ENCODE measurements at regions not wholly inside any gene's neighbourhood (a gene's known extent, or its start where the extent isn't known, plus 50 kb on each side); places are given as distances from the start of the nearest gene placed in this dataset.

GRCh38 chr12:85352016-85352415, 72.0 kb downstream of the ALX1 start:
- no peak for DNase-seq (ENCODE audit: low spot score)

GRCh38 chr12:85356596-85357385, 76.8 kb downstream of the ALX1 start:
- DNase-seq (ENCODE audit: low spot score), result no peak

DNA sequence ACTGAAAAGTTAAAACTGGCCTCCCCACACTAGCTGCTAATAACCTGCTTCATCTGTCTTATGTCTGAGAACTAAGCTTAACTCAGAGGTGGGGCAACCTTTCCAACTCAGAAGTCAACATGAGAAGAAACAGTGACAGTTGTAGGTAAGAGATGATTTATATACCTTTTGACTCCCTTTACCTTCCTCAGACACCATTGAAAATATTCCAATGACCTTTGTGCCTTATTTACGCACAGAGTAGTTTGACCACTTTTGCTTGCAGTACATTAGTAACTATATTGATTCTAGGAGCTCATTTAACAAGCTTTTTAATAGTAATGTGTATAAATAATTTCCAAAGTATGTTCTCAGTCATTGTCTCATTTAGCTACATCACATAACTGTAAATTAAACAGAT, 77.6 kb downstream of the ALX1 start:
- DNase-seq (ENCODE audit: low spot score), result no peak

DNA sequence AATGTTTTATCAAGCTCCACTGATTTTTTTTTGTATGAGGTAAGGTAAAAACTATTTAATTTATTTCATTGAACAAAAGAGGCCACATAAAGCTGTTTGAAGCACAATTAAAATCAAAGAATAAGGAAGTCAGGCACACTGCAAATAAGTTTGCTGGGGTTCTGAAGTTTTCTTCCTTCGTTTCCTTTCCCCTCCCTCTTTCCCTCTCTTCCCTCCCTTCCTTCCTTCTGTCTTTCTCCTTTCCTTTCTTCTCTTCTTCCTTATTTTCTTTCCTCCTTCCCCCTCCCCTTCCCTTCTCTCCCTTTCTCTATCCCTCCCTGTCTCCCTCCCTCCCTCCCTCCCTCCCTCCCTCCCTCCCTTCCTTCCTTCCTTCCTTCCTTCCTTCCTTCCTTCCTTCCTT, 78.7 kb downstream of the ALX1 start:
- no peak for DNase-seq (ENCODE audit: low spot score)

DNA sequence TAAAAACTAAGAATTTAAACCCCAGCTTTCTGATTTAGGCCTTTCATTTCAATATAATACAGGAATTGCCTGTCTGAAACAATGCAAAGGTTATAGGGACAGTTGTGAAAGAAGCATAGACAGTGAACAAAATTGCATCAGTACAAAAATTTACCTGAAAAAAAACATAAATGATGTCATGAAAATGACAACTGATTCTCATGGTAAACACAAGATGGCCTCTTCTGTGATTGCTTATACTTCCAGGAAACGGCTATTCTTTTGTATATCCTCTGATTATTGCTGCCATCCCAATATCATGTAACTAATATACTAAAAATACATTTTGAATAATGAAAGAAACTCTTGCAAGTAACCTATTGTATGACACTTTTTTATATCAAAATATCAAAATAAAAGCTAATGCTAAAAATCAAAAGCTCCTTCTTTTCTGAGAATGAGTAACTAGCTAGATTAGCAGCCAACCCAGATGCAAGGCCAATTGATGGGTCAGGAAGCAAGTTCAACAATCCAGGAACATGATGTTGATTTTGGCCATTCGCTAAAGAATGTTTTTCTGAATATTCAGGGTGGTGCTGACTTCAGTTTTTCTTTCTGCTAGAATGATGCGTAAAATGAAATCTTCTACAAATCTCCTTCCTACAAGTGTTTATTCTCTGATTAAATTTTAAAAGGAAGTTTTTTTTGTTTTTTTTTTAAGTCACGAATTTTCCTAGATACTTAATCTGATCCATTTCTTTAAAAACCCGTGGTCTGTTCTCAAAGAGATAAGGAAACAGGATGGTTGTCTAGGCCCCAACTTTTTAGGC, 83.6 kb downstream of the ALX1 start:
- no peak for DNase-seq (ENCODE audit: low spot score)

- DNase-seq (ENCODE audit: low spot score), result no peak
Observed at GRCh38 chr12:85367936-85368335, 87.9 kb downstream of the ALX1 start.

GRCh38 chr12:85369365-85370154, 89.5 kb downstream of the ALX1 start:
- DNase-seq (ENCODE audit: low spot score), result no peak

GRCh38 chr12:85373045-85373444, 93.0 kb downstream of the ALX1 start:
- no peak for DNase-seq (ENCODE audit: low spot score)

DNA sequence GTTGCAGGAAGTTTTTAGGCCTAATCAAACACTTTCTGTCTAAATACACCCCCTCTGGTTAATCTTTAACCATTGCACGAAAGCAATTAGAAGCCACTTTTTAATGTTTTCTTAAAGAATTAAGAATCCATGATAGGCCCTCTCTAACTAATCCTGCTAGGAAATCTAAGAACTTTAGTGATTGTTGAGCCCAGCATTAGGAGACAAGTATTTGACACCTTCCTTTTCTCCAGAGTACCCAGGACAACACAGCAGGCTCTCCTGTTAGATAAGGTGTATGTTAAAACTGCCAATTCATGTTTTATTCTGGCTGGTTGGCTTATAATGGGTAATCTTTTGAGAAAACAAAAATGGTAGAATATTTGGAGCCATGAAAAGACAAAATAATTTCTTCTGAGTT, 95.0 kb downstream of the ALX1 start:
- no peak for DNase-seq (ENCODE audit: low spot score)

DNA sequence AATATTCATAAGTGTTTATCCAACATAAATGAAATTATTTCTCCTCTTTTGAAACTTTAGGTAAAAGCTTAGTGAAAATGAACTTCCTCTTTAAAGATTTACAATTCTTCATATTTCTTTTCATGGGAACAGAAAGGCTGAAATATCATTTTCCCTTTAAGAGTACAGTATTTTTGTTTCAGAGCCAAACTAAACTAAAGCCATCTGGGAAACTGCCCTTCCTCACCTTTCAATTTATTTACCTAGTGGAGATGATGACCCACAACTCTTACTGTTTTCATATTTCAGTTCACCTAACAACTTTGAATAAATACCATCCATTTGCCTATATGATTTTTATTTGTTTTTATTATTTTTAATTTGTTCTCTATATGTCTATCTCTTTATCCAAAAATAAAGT, 105.4 kb downstream of the ALX1 start:
- DNase-seq (ENCODE audit: low spot score), result no peak

DNA sequence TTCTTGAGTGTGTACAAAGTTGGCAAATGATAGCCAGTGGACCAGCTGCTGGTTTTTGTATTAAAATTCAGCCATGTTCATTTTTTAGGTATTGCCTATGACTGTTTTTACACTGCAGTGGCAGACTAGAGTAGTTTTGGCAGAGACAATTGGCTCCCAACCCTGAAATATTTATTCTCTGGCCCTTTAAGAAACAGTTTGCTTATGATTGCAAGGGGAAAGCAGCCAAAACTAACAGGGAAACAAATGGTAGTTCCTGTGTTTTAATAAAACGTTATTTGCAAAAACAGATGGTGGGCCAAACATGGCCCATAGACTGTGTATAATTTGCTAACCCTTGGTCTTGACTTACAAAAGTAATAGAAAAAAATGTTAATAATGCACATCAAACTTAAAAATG, 110.2 kb downstream of the ALX1 start:
- DNase-seq (ENCODE audit: low spot score), result no peak

- DNase-seq (ENCODE audit: low spot score), result no peak
Observed at GRCh38 chr12:85392508-85392907, 112.5 kb downstream of the ALX1 start.

DNA sequence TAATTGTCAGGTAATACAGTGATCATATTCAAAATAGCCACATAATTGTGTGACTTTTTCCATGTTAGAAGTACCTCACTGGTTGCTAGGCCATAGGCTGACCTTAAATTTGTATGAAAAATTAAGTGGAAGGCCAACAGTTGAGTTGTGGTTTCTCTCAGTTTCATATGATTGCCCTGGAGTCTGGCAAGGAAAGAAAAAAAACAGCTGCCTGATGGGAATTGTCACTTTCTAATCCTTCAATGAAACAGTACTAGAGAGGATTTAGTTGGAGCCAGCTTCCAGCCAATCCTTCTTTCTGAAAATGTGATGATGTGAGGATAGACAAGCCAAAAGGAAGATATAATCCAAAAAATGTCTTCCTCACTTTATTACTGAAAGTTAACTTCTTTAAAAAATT, 113.6 kb downstream of the ALX1 start:
- DNase-seq (ENCODE audit: low spot score), result no peak

GRCh38 chr12:85394065-85394464, 114.0 kb downstream of the ALX1 start:
- DNase-seq (ENCODE audit: low spot score), result no peak

DNA sequence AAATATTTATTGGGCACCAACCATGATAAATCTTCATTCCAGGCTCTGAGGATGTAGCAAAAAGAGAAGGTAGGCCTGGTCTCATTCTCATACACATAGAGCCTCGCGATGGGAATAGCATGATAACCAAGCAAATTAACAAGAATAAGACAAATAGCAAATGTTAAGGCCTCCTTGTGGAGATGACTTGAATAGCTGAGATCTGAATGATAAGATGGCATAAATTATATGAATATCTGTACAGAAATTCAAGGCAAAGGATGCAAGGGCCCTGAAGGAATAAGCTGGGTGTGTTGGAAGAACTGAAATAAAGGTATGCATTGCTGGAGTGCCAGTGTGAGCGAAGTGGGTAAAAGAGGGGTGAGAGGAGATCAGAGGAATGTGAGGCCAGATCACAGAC, 114.8 kb downstream of the ALX1 start:
- DNase-seq (ENCODE audit: low spot score), result no peak

DNA sequence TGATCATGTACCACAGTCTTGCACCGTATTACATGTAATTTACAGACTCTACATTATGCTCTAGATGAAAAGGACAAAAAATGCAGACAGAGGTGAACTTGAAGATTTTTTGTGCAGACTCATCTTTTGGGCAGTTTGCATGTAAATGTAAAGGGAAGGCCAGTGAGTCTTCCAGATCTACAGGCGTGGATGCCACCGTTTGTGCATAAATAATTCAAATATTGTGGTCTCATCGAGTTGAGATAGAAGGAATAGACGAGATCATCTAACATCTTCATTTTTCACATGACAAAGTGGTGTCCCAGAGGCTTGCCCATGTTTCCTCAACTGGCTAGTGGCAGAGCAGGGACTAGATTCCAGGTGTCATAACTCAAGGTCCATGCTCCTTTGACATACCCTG, 125.2 kb downstream of the ALX1 start:
- DNase-seq (ENCODE audit: low spot score), result no peak

GRCh38 chr12:85405781-85406522, 125.9 kb downstream of the ALX1 start:
- DNase-seq (ENCODE audit: low spot score), result no peak

GRCh38 chr12:85413266-85413665, 133.2 kb downstream of the ALX1 start:
- no peak for DNase-seq (ENCODE audit: low spot score)

DNA sequence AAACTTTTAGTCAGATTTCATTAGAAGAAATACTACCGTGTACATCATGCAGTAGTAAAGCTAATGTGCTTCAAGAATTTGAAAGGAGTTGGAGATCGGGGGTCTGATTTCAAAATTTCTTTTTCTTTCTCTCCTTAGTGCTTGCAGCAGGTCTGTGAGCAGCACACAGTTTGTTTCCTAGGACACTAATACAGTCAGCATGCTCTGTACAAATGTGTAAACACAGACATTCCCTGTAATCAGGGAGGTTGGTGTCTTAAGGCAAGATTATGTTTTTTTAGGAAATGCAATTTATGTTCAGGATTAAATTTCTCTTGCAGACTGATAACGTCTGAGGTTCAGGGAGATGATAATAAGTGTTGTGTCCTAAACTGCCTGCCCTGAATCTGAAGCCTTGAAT, 142.7 kb downstream of the ALX1 start:
- DNase-seq (ENCODE audit: low spot score), result no peak

GRCh38 chr12:85423947-85424346, 143.9 kb downstream of the ALX1 start:
- DNase-seq (ENCODE audit: low spot score), result no peak

DNA sequence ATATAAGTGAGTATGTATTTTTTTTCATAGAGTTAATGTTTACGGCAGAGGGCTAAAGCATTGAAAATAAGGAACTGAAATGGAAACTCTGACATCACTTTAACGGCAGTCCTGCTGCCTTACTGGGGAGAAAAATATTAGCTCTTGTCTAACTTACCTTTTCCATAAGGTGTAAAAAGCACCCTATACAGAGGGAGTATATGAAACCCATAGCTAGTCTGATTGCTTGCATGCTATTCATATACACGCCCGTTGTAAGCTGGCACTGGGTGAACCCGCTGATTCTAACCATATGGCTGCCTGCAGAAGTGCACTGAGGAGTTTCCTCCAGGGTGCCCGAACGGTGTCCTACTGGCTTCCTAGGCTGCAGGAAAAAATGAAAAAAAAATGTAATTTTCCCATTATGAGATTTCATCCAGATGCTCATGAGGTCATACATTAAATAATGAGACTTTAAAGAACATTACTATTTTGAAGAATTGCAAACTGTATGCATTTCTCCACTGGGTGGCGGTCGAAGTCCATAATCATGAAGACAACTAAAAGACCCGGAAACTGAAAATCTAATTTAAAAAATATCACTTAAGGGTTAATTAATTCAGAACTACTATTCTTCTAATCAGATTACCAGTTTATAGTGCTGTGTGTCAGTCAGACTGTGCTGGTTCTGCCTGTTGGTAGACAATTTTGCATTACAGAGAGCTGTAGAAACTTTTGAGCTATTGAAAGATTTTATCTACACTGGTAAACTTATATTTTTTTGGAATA, 144.7 kb downstream of the ALX1 start:
- peak; percentile 11 for DNase-seq (ENCODE audit: low spot score)

Data from A172 (cell line).